KOPT-K1 (cell line): ENCODE measurements at regions not wholly inside any gene's neighbourhood (a gene's known extent, or its start where the extent isn't known, plus 50 kb on each side); places are given as distances from the start of the nearest gene placed in this dataset.

ENCODE experiments used
- H3K27ac ChIP-seq: fragments of 200-600 bp; sonication (generic); 2 replicates; pipeline ENCODE4 v1.5.1; 2016; ENCODE audit warnings: antibody characterized with exemption, mild to moderate bottlenecking, low read depth, low read length; ENCODE audit not compliant: poor library complexity, severe bottlenecking
- H3K36me3 ChIP-seq: fragments of 200-600 bp; sonication (generic); 2 replicates; pipeline ENCODE4 v1.5.1; 2017; ENCODE audit warnings: antibody characterized with exemption, mild to moderate bottlenecking, low read length, moderate library complexity; ENCODE audit not compliant: insufficient read depth
- H3K9me3 ChIP-seq: fragments of 200-600 bp; sonication (generic); 2 replicates; pipeline ENCODE4 v1.5.1; 2017; ENCODE audit warnings: antibody characterized with exemption, low read length, mild to moderate bottlenecking; ENCODE audit not compliant: insufficient read depth, poor library complexity, severe bottlenecking

DNA sequence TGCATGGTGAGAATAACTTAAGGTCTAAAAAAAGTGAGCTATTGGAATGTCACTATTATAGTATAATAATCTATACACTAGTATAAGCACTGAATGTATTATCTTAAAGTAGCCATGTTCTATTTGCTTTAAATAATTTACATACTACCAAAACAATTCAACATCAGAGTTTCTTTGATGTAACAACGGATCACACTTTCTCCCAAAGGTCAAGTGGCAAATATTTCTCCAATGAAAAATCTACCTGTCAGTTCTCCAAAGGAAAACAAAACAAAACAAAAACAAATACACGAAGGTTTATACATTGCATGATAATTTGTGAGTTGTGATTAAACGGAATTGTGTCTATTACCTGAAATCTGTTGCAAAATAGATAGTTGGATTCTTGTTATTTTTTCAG, 581.4 kb downstream of the USP25 start:
- Histone ChIP-seq H3K9me3 (no peaks in the 10 kb centered on the region), H3K36me3 (no peaks in the 10 kb centered on the region), H3K27ac (no peak overlapping the region)

- Histone ChIP-seq H3K9me3 (no peaks in the 10 kb centered on the region), H3K36me3 (no peaks in the 10 kb centered on the region), H3K27ac (no peak overlapping the region)
Observed at GRCh38 chr21:16312321-16312720, 582.5 kb downstream of the USP25 start.

DNA sequence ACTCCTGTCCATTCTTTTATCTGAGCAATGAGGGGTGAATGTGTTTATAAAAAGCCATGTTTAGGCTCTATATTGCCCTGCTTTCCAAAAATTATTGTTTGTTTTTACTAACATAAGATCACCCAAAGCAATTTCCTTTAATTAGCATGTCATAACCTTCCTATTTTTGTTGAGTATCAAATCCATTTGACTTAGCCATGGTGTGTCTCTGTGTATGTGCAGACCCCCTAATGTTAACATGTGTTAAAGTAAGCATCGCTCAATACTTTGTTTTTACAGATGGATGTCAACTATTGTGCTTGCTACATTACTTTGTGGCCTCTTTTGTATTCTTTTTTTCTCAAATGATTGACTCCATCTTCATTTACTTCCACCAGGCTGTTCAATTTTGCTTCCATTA, 585.4 kb downstream of the USP25 start:
- Histone ChIP-seq H3K36me3 (no peaks in the 10 kb centered on the region), H3K9me3 (no peaks in the 10 kb centered on the region), H3K27ac (no peak overlapping the region)

DNA sequence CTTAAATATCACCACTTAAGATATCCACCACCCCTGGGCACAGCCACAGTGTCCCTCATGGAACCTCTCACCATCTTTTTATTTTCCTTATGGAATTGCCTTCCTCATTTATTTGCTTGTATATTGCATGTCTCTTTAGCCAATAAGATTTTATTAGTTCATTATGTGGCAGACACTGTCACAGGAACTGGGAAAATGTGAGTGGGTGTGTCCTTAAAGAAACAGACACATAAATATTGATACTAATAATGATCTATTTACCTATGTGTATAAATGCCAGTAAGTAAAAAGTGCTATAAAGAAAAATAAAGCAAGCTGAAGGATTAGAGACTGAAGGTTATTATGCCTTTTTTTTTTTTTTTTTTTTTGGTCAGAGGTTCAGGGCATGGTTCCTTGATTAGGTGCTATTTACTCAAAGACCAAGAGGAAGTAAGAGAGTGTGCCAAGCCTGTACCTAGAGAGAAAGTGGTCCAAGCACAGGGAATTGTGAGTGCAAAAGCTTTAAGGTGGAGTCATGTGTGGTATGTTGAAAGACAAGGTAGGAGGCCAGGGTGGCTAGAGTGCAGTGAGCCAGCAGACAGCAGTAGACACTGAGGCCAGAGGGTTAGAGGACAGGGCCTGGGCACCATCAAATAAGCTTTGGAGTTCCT, 589.0 kb downstream of the USP25 start:
- H3K27ac ChIP-seq: no peak overlapping the region

DNA sequence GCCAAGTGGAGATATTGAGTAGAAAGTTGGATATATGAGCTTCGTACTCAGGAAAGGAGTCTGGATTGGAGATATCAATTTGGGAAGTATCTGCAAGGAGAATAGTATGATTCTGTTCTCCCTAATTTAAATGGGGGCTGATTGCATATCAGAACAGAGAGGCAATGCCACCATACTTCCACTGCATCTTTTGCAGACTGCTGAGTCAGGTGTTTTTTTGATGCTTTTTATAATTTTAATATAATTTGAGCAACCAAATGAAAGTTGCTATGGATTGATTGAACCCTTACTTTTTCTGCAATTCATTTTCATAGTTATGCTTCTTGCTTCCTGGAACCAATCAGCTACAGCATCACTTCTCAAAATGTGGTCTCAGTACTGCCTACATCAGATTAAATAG, 590.3 kb downstream of the USP25 start:
- Histone ChIP-seq H3K9me3 (no peaks in the 10 kb centered on the region), H3K27ac (no peak overlapping the region), H3K36me3 (no peaks in the 10 kb centered on the region)

More for the DNA sequence above, 589.0 kb downstream of the USP25 start:
- no peaks in the 10 kb centered on the region for H3K9me3 ChIP-seq
- no peaks in the 10 kb centered on the region for H3K36me3 ChIP-seq

DNA sequence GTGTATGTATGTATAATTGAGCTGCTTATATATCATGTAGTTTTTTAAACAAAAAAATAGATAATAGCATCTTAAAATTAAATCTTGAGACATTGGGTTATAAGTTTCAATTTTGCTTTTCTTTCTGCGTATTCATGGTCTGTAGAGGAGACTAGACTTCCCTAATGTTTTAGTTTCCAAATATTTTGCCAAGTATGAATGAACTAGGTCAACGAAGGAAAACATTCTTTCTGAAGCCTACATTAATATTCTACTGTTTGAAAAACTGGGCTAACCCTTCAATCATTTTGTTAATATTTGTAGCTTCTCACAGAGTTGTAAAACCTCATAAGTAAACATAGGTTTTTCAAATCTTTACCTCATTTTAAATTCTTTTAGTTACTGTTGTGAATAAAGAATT, 592.7 kb downstream of the USP25 start:
- no peak overlapping the region for H3K27ac ChIP-seq
- no peaks in the 10 kb centered on the region for H3K36me3 ChIP-seq
- no peaks in the 10 kb centered on the region for H3K9me3 ChIP-seq

GRCh38 chr21:16323596-16323995, 593.8 kb downstream of the USP25 start:
- Histone ChIP-seq H3K9me3 (no peaks in the 10 kb centered on the region), H3K27ac (no peak overlapping the region), H3K36me3 (no peaks in the 10 kb centered on the region)

DNA sequence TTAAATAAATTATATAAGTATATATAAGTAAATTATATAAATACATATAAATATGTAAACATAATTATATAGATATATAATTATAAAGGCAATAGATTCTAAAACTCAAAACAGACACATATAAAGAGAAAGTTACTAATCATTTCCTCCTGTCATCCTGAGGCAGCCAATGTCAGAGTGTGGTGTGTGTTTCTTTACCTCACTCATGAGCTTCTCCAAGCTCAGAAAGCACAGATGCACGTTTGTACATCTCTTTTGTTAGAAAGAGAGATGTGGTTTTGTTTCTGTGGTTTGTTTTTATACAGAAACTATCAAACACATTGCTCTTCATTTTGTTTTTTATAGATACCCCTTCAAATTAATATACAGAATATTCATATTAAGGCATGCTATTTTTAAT, 594.8 kb downstream of the USP25 start:
- Histone ChIP-seq H3K36me3 (no peaks in the 10 kb centered on the region), H3K27ac (no peak overlapping the region), H3K9me3 (no peaks in the 10 kb centered on the region)

- Histone ChIP-seq H3K27ac (no peak overlapping the region), H3K9me3 (no peaks in the 10 kb centered on the region), H3K36me3 (no peaks in the 10 kb centered on the region)
Observed at GRCh38 chr21:16330082-16330907, 600.5 kb downstream of the USP25 start.

DNA sequence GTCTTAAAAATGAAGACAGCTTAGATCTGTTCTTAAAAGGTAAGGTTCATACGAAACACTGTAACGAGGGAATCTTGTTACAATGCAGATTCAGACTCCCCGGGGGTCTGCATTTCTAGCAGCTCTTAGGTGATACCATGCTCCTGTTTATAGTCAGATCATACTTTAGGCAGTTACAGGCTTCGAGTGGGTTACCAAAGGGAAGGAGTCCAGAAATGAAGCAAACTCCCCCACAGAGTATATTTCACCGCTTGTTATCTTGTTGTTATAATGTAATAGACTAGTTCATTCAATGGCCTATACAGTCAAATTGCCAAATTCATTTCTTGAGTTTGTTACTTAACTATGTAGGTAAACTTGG, 601.1 kb downstream of the USP25 start:
- Histone ChIP-seq H3K36me3 (no peaks in the 10 kb centered on the region), H3K9me3 (no peaks in the 10 kb centered on the region), H3K27ac (no peak overlapping the region)

DNA sequence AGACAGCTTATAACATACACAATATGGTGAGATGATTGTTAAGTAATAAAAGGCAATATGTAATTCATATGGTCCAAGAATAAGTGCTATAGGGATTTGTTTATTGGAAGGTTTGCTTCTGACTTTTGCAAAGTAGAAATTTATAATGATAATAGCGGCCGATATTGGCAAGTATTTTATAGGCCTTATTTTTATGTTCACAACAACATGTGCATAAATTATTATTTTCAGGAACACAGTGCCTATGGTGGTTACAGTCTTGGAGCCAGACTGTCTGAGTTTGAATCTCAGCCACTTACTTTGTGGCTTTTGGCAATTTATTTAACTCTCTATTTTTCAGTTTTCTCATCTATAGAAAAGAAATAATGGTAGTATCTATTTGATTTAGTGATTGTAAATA, 607.5 kb downstream of the USP25 start:
- H3K27ac ChIP-seq: no peak overlapping the region
- no peaks in the 10 kb centered on the region for H3K9me3 ChIP-seq
- H3K36me3 ChIP-seq: no peaks in the 10 kb centered on the region

- H3K9me3 ChIP-seq: no peaks in the 10 kb centered on the region
- H3K27ac ChIP-seq: no peak overlapping the region
- H3K36me3 ChIP-seq: no peaks in the 10 kb centered on the region
Observed at GRCh38 chr21:16342932-16343331, 613.1 kb downstream of the USP25 start.

DNA sequence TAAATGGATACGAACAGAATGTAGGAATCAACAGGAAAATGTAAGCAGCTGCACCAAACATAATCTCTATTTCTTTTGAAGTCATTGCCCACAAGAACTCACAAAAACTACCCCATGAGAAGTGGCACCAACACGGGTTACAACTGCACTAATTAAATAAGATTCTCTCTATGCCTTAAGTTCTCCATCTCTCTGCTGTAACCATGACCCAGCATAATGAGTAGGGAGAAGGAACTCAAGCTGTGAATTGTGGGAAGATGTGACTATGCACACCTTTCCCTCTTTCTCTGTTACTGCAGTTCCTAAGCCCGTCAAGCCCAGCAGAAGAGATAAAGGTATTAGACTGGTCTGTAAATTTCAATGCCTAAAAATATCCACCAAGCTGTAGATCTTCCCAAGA, 614.0 kb downstream of the USP25 start:
- H3K27ac ChIP-seq: no peak overlapping the region
- no peaks in the 10 kb centered on the region for H3K36me3 ChIP-seq
- H3K9me3 ChIP-seq: no peaks in the 10 kb centered on the region

DNA sequence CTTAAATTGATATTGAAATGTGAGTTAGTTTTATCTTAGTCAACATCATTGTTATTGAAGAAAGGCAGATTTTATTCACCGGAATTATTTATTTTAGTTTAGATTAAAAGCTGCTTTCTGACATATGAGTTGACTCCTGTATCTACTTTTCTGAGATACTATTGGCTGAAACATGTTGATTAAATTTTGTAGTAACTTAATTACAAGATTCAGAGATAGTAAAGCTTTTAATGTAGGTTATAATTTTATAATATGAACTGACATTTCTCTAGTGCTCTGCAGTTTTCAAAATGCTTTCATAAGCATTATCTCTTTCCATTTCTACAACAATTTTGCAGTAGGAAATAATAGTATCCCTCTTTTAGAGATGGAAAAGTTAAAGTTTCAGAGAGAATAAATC, 616.0 kb downstream of the USP25 start:
- Histone ChIP-seq H3K36me3 (no peaks in the 10 kb centered on the region), H3K9me3 (no peaks in the 10 kb centered on the region), H3K27ac (no peak overlapping the region)

- no peaks in the 10 kb centered on the region for H3K36me3 ChIP-seq
- no peak overlapping the region for H3K27ac ChIP-seq
- no peaks in the 10 kb centered on the region for H3K9me3 ChIP-seq
Observed at GRCh38 chr21:16347223-16347622, 617.4 kb downstream of the USP25 start.

- Histone ChIP-seq H3K27ac (no peak overlapping the region), H3K36me3 (no peaks in the 10 kb centered on the region), H3K9me3 (no peaks in the 10 kb centered on the region)
Observed at GRCh38 chr21:16353764-16354163, 624.0 kb downstream of the USP25 start.
